Gastroesophageal sphincter (tissue), 3 donors: ENCODE measurements at regions not wholly inside any gene's neighbourhood (a gene's known extent, or its start where the extent isn't known, plus 50 kb on each side); places are given as distances from the start of the nearest gene placed in this dataset.

ENCODE experiments used
- CTCF ChIP-seq, 4 experiments: fragments of 200-600 bp in 2 of 4; fragments of 450-650 bp in 2 of 4; sonication (generic) in 1 of 4; IDR thresholded peaks; one replicate each; pipeline ENCODE4 v1.5.1; 2017 to 2019; ENCODE audit warnings: antibody characterized with exemption in 4 of 4, mild to moderate bottlenecking in 2 of 4, moderate library complexity in 2 of 4
- POLR2AphosphoS5 ChIP-seq: sonication (generic); formaldehyde crosslinking; IDR thresholded peaks from one replicate; pipeline ENCODE4 v1.6.1; 2017; ENCODE audit warnings: antibody characterized with exemption

- TF ChIP-seq POLR2AphosphoS5: no peak
- no peak for TF ChIP-seq CTCF (IDR thresholded peaks at IDR 0.05)
These were observed 948.8 kb downstream of the SOCS6 start for GRCh38 chr18:71237641-71238040.
